ENCODE measurements at regions not wholly inside any gene's neighbourhood (a gene's known extent, or its start where the extent isn't known, plus 50 kb on each side); places are given as distances from the start of the nearest gene placed in this dataset.

- no peak for TF ChIP-seq CTCF (conservative IDR thresholded peaks at IDR 0.05 in 1 of 2, IDR thresholded peaks at IDR 0.05 in 1 of 2; ENCODE audit: extremely low read depth in 1 of 2, insufficient read depth in 1 of 2, low read depth in 1 of 2, low read length in 2 of 2)
- TF ChIP-seq EZH2 (IDR thresholded peaks at IDR 0.05; ENCODE audit: borderline replicate concordance, low read length): no peak
Measured at GRCh38 chr13:72043366-72043765, 176.4 kb upstream of the DACH1 start.

All from mammary epithelial cell (primary cell).